HG02884 (cell line): ENCODE measurements at regions not wholly inside any gene's neighbourhood (a gene's known extent, or its start where the extent isn't known, plus 50 kb on each side); places are given as distances from the start of the nearest gene placed in this dataset.
A peak's percentile ranks its signal among the peaks of the same experiment; 100 is the strongest.

Experiments
- ATAC-seq: cut with Tn5 transposase; IDR thresholded peaks from one replicate; pipeline ENCODE4 v1.9.1; 2021; ENCODE audit warnings: mild to moderate bottlenecking, moderate library complexity; ENCODE audit not compliant: unreplicated experiment

DNA sequence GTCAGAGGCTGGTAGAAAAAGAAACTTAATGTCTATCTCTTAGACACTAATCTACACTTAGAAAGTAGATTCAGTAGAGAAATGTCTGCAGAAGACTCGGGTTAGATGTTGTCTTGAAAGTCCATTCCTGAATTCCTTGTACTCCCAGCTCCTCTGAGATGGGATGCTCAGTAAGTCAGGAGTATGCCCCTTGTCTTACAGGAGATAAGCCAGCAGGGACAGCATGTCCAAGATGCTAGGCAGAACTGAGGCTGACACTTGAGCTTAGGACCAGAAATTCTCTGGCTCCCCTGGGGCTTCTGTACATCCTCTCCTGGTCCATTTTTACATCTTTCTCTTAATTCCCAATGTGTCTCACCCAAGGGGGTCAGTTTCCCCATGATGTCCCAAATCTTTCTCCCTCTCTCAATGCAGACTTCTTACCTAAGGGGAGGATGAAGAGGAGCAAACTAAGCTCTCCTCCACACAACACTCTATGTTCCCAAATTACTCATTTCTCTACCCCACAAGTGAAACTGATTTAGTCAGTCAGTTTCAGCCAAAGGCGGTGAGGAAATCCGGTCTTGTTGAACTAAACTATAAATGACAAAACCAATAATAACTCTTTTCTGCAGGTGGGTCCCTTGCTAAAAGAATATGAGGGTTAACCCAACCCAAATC, 558.2 kb upstream of the DIPK2B start:
- peak; percentile 63 for ATAC-seq

DNA sequence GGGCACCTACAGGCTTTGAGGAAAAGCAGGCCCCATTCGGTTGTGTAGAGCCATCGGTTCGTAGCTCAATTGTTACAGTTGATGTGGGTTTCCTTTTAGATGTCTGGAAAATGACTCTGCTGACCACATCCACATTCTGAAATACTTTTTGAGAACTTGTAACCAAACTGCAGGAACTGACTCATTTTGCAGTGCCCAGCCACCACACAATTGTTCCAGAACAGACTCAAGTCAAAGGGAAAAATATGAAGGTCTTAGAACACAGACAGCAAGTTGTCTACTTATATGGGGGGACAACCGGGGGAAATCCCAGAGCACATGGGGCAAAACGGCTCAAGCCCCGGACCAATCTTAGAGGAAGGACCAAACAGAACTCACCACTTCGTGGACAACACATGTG, 557.6 kb upstream of the DIPK2B start:
- ATAC-seq: peak; percentile 29

DNA sequence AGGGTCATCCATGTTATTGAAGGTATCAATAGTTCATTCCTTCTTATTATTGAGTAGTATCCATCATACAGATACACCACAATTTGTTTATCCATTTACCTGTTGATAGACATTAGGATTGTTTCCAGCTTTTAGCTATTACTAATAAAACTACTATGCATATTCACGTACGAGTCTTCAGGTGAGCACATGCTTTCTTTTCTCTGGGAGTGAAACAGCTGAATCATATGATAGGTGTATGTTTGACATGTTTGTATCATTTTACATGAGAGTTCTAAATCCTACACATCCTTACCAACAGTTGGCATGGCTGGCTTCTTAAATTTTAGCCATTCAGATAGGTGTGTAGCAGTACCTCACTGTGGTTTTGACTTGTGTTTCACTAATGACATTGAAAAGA, 556.6 kb upstream of the DIPK2B start:
- no peak for ATAC-seq

DNA sequence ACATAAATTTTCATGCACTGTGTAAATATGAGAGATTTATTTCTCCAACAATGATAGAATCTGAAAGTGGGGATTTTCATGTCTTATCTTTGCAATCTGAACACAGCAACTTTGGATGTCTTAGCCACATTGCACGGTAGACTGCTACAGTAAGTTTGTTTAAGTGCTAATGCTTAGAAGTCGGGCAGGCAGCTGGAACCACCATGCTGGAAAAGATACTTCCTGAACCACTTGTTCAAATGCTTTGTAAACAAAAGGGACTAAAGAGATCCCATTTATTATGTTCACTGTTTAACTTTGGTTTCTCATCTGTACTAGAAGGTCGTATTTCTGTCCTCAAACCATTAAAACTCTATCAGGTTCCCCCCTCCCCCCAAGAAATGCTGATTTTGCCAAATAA, 555.9 kb upstream of the DIPK2B start:
- ATAC-seq: no peak

DNA sequence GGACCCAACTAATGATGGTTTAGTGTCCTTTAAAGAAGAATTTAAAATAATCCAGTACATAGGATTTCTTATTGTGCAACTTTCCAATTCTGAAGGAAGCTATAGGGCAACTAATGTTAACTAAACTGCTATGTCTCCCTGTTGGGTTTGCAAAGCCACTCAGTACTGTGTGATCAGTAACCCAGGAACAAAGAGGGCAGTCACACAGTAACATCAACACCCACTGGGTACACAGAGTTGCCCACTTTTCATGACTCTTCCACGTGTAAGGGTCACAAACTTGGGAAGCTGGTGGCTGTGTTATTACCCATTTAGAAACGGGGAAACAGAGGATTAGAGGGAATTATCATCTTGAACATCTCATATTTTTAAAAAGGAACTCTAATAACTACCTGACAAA, 555.0 kb upstream of the DIPK2B start:
- ATAC-seq: no peak

DNA sequence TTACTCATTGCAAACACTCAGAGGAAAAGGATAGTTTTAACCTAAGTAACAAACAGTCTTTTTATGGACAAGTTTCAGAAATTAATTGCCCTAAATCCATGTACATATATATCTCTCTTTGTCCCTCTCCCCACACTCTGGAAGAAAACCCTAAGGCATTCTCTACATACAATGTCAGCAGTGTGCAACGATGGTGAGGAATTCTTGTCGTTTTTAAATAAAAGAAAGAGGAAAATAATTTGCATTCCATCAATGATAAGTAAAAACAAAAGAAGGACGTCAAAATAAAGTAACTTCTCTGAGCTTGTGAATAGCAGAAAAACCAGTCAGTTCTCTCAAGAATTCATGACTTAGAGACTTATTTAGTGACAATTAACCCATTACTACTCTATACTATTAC, 550.5 kb upstream of the DIPK2B start:
- no peak for ATAC-seq

DNA sequence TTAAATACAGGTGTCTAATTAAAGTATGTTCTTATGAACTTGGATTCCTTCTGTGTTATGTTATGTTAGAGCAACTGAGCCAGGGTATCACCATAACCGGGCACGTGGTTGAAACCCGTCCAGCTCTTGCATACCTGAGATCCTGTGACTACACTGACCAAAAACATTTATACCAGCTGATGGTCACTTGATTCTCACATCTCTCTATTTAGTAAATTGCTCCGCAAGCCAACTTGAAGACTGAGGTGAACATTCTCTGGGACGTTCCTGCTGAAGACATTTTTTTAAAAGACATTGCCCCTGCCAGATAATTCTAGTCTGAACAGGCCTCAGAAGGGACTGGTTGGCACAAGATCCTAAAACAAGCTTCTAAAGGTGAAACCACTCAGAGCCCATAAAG, 550.0 kb upstream of the DIPK2B start:
- no peak for ATAC-seq

DNA sequence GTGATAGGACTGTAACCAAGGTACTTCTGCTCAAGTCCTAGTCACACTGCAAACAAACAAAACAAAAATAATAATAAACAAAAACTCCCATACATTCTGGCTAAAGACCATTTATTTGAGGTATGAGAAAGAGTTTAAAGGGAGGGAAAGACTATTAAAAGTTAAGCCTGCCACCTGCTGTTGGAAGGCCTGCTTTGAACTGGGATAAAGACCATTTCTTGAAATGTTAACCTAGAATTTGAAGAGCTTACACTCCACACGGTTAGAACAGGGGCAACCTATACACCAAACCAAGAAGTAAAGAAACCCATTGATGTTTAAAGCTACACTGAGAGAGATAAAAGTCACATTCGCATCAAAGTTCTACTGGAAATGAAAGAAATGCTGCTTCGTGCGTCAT, 548.7 kb upstream of the DIPK2B start:
- ATAC-seq: no peak

DNA sequence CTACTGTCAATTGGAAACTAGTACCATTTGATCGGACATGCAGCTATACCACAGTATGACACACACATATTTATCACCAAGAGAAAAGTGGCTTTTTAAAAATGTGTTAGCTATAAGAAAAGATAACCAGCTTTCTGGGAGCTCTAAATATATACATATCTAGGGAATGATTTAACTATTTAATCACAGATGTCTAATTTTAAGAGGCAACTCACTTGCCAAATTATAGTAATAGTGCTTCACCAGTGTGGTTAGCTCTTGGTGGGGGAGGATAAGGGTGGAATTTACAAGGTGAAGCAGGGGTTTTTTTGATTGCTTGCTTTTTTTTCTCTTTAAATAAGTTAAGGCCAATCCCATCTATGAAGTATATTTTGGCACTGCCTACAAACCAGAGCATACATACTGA, 547.7 kb upstream of the DIPK2B start:
- no peak for ATAC-seq

DNA sequence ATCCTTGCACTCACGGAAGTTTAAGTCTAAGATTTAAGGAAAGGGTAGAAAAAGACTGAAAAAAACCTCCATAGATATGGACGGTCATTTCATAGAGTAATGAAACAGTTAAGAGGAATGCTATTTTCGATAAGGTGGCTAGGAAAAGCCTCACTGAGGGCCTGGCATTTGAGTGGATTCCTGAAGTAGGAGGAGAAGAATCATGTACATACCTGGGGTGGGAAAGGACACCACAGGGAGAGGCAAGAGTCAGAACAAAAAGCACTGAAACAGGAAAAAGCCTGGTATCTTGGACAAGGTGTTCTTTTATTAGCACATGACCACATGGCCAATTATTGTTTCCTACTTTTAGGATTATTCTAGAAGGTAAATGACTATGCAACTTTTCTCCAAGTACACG, 547.2 kb upstream of the DIPK2B start:
- no peak for ATAC-seq

DNA sequence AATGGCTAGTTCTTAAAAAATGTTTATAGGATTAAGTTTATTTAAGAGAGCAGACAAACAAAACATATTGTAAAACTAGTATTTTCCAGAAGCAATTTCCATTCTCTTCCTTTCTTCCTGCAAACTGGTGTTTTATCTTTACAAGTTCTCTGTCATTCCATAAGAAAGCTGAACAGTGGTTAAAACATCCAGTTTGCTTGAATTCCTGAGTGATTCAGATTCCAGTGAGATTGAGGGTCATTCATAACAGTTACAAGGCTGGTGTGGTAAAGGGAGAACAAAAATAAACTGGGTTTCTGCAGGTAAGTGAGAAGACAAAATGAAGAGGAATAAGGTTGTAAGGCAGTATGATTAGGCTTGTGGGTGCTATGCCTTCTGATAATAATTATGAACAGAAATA, 544.8 kb upstream of the DIPK2B start:
- ATAC-seq: no peak

DNA sequence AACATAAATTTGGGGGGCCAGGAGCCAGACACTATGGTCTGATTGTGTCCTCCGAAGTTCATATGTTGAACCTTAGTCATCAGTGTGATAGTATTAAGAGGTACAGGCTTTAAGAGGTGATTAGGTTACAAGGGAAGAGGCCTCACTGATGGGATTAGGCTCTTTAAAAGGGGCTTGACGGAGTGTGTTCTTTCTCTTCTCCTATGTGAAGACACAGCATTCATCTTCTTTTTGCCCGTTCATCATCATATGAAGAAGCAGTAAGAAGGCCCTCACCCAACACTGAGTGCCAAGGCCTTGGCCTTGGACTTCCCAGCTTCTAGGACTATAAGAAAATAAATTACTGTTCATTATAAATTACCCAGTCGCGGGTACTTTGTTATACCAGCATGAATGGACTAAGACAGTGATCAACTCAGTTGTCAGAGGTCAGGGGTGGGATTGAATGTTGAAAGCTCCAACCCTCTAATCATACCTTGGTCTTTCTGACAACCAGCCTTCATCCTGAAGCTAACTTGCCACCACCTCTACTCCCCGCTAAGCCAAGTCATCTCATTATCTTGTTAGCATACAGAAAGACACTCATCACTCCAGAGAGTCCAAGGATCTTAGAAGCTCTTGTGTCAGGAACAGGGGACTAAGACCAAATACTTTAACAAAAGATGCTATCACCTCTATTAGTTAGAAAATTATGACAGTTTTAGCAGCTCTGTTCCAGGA, 543.4 kb upstream of the DIPK2B start:
- ATAC-seq: no peak

DNA sequence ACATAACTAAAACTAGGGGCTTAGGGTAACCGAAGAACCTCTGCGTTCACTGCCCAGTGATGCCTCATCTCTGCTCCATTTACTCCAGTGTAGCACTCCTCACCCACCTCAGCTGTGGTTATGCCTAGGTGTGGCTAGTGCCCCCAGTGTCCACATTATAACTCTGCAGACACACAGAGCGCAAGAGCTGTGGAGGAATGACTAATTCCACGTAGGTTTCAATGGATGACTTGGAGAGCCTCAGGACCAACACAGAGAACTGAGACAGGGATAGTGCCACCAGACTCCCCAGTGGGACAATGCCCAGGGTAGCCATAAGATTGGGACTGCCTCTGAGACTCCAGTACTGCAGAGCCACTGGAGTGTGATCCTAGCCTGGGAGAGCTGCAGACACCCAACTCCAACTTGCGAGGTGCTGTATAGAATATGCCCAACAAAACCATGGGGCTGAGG, 542.4 kb upstream of the DIPK2B start:
- no peak for ATAC-seq

DNA sequence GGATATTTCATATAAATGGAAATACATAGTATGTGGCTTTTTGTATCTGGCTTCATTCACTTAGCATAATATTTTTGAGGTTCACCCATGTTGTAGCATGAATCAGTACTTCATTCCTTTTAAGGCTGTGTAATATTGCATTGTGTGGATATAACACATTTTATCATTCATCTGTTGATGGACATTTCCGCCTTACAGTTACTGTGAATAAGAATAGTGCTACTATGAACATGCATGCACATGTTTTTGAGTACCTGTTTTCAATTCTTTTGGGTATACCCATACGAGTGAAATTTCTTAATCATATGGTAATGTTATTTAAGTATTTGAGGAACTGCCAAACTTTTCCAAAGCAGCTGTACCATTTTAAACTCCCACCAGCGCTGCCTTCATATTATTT, 539.6 kb upstream of the DIPK2B start:
- ATAC-seq: no peak

DNA sequence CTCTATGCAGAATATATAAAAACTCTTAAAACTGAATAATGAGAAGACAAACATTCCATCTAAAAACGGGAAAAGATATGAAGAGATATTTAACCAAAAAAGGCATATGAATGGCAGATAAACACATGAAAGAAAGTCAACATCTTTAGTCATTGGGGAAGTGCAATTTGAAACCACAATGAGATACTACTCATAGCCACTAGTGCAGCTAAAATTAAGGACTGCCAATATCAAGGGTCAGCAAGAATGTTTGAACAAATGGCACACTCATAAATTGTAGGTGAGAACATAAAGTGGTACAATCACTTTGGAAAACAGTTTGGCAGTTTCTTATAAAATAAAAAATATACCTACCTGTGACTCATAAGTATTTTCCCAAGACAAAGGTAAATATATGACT, 534.9 kb upstream of the DIPK2B start:
- ATAC-seq: no peak

DNA sequence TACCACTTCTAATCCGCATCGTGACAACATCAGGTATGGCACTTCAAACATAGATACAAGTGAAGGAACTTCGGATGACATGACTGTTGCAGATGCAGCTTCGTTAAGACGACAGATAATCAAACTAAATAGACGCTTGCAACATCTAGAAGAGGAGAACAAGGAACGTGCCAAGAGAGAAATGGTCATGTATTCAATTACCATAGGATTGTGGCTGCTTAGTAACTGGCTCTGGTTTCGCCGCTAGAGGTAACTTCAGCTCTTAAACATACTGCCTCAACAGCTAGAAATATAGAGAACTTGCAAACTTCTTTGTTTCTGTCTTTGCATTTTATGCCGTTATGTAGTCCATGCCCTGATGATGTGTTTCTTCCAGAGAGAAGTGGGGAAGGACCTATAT, 530.8 kb upstream of the DIPK2B start:
- no peak for ATAC-seq

DNA sequence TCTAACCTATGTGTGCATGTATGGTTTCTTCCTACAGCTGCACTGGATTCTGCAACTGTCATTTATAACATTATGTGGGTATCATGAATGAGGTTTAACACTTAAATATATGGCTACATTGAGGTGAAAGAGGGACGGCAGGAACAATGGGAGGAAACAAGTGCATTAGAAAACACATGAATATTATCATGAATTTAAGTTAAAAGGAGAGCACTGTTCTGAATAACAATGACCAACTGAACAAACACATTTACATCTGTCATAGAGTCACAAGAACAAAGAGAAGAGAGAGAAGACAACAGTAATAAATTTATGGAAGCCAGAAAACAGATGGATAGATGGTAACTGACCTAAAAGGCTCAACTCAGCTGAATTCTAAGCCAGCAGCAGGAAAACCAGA, 527.1 kb upstream of the DIPK2B start:
- no peak for ATAC-seq

DNA sequence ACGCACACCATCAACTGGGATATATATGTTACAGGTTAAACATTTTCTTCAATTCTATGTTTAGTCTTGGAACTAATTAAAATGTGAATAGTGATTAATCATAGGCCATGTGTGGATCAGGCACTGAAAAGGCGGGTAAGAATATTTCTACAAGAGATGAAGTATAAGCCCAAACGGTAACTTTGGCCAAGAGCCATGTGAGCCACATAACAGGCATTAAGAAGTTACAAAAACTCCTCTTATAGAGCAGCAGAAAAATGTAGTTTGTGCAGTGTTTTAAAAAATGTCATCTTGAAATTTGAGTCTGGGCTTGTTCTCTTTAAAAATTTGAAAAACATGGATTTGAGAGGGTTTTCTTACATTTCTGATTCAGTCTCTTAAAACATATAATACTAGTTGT, 521.8 kb upstream of the DIPK2B start:
- no peak for ATAC-seq

DNA sequence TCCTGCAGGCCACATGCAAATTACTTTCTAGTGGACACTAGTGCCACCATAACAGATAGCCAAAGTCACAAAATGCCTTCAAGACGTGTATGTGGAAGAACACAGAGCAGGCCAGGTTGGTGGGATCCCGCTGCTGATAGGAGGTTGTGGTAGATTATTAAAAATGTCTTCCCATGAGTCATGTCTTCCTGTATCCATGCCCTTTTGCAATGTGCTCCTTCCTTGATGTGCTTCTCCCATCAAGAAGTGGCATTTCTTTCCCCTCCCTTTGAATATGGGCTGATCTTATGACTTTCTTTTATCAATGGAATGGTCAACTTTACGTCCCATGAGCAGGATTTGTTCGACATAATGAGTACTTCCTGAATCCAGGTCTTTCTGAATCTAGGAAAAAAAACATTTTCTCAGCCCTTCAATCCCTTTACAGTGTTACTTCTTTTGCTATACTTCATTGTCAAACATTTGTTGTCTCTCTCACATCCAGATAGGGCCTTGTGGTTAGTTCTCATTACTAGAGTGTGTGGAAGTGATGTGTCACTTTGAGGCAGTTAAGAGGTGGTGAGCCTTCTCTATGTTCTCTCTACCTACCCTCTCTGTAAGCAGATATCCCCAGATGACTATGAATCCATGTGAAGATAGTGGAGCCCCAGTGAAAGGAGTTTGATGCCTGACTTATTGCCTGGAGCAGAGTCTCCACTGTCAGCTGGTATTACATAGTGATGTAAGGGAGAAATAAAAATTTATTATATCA, 519.2 kb upstream of the DIPK2B start:
- no peak for ATAC-seq

DNA sequence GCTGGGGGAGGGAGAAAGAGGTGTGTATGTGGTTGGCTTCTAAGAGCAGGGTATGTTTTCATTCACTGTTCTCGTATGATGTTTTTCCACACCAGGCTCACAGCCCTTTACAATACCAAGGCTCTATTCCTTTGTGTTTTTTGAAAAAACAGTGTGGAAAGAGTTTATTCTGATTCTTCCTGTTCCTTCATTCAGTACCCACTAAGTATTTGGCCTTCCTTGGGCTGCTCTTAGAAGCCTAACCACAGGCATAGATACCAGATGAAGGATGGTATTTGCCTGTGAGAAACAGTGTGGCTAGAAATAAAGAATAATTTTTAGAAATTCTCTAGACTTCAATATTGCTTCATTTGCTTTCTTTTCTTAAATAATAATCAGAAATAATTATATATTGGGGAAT, 518.0 kb upstream of the DIPK2B start:
- ATAC-seq: no peak

DNA sequence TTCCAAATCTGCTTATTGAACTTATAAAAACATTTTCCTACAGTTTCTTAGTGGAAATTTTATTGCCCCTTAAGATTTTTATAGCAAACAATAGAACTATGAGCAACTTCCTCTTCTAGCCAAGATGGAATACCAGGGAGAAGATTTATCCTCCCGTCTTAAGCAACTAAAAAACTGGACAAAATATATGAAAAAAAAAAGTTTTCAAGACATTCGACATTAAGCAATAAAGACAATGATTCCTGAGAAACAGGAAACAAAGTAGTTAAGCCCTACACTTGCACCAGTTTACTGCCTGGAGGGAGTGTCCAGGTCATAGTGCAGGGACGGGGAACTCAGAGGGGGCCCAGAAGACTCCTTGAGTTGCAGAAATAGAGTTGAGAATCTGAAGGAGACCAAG, 516.1 kb upstream of the DIPK2B start:
- ATAC-seq: no peak

DNA sequence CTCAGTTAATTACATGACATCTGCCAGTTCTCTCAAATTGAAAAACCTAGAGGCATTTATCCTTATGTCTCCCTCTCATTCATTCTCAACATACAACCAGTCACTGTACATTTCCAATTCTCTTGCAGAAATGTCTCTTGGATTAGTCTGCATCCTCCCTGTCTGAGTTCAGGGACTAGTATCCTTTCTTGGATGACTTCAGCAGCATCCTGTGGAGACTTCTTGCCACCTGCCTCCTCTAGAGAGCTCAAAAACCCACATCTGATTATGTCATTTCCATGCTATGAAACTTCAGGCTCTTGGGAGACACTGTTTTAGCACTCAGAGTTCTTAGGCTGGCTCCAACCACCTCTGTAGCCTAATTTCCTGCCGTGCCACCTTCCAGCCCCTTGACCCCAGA, 515.1 kb upstream of the DIPK2B start:
- no peak for ATAC-seq
